ENCODE measurements at regions not wholly inside any gene's neighbourhood (a gene's known extent, or its start where the extent isn't known, plus 50 kb on each side); places are given as distances from the start of the nearest gene placed in this dataset.

GRCh38 chr1:57550092-57550491 is 126.2 kb upstream of the DAB1 start:
- no peaks in the 10 kb centered on the region for H3K27me3 ChIP-seq
- H3K4me1 ChIP-seq = no peaks in the 10 kb centered on the region
- H3K27ac ChIP-seq = no peak overlapping the region
- ATAC-seq = no peak
- TF ChIP-seq EP300 (IDR thresholded peaks at IDR 0.05) (no peak), POLR2A (IDR thresholded peaks at IDR 0.05) (no peak), CTCF (IDR thresholded peaks at IDR 0.05) (no peak), POLR2AphosphoS5 (IDR thresholded peaks at IDR 0.05) (no peak)
- H3K9me3 ChIP-seq = no peaks in the 10 kb centered on the region
- H3K36me3 ChIP-seq = no peaks in the 10 kb centered on the region
- H3K4me3 ChIP-seq = no peak overlapping the region
- 0 to 13% methylated on average over 1 of the region's 1 CpG for WGBS, 2 donors (ENCODE audit: low coverage in 1 of 2)

GRCh38 chr1:57549300-57549699 is 125.4 kb upstream of the DAB1 start:
- no peak for TF ChIP-seq POLR2AphosphoS5 (IDR thresholded peaks at IDR 0.05)
- no peak for TF ChIP-seq CTCF (IDR thresholded peaks at IDR 0.05)
- TF ChIP-seq POLR2A (IDR thresholded peaks at IDR 0.05) = no peak
- 63 to 69% methylated on average over 3 of the region's 4 CpGs for WGBS, 2 donors (ENCODE audit: low coverage in 1 of 2)
- Histone ChIP-seq H3K9me3 (no peaks in the 10 kb centered on the region), H3K27ac (no peak overlapping the region), H3K27me3 (no peaks in the 10 kb centered on the region), H3K4me1 (no peaks in the 10 kb centered on the region), H3K36me3 (no peaks in the 10 kb centered on the region), H3K4me3 (no peak overlapping the region)
- no peak for ATAC-seq

DNA sequence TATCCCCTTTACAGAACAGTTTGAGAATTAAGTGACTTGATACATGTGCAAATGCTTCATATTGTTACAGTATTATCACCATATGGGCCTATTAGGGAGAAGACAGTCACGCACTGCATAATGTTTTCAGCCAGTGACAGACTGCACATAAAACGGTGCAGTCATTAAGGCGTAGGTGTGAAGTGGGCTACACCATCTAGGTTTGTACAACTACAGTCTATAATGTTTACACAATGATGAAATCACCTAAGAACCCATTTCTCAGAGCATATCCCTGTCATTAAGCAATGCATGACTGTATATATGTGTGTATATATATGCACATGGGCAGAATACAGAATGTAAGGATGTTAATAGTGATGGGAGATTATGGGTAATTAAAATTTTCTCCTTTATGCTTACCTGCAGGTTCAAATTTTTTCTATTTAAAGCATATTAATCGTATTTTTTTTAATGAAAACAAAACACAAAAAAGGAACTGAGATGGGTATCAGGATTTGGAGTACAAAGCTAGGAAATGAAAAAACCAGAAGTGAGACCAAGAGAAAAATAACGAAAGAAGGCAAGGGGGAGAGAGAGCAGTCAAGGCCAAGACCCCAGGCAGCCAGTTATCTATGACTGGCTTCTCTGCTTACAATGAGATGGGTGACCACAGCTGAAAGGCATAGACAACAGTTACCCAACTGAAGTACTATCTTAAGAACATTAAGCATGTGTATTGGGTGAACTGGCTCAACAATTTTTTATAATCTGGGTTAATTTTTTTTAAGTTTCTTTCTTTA is 122.9 kb upstream of the DAB1 start:
- Histone ChIP-seq H3K9me3 (no peaks in the 10 kb centered on the region), H3K4me1 (no peaks in the 10 kb centered on the region), H3K27me3 (no peaks in the 10 kb centered on the region), H3K4me3 (no peak overlapping the region), H3K27ac (no peak overlapping the region), H3K36me3 (no peaks in the 10 kb centered on the region)
- TF ChIP-seq EP300 (IDR thresholded peaks at IDR 0.05) (no peak), POLR2A (IDR thresholded peaks at IDR 0.05) (no peak), CTCF (IDR thresholded peaks at IDR 0.05) (no peak), POLR2AphosphoS5 (IDR thresholded peaks at IDR 0.05) (no peak)
- ATAC-seq = no peak
- 54 to 73% methylated on average over 4 to 5 of the region's 5 CpGs for WGBS, 2 donors (ENCODE audit: low coverage in 1 of 2)

- 29 to 50% methylated on average over 2 of the region's 2 CpGs for WGBS, 2 donors (ENCODE audit: low coverage in 1 of 2)
- H3K4me3 ChIP-seq = no peak overlapping the region
Measured at GRCh38 chr1:57544345-57544744, 120.5 kb upstream of the DAB1 start.

More at GRCh38 chr1:57544345-57544744, 120.5 kb upstream of the DAB1 start:
- no peaks in the 10 kb centered on the region for H3K27me3 ChIP-seq
- H3K27ac ChIP-seq = no peak overlapping the region
- ATAC-seq = no peak
- no peak for TF ChIP-seq CTCF (IDR thresholded peaks at IDR 0.05)
- TF ChIP-seq EP300 (IDR thresholded peaks at IDR 0.05) = no peak
- TF ChIP-seq POLR2A (IDR thresholded peaks at IDR 0.05) = no peak
- no peak for TF ChIP-seq POLR2AphosphoS5 (IDR thresholded peaks at IDR 0.05)
- no peaks in the 10 kb centered on the region for H3K4me1 ChIP-seq
- no peaks in the 10 kb centered on the region for H3K36me3 ChIP-seq
- H3K9me3 ChIP-seq = no peaks in the 10 kb centered on the region
